ENCODE measurements at regions not wholly inside any gene's neighbourhood (a gene's known extent, or its start where the extent isn't known, plus 50 kb on each side); places are given as distances from the start of the nearest gene placed in this dataset.

GRCh38 chr3:194925614-194926013, 239.9 kb downstream of the FAM43A start:
- no peak for DNase-seq (ENCODE audit: low read depth)

- DNase-seq (ENCODE audit: low read depth), result no peak
Measured at GRCh38 chr3:194928227-194928626, 242.5 kb downstream of the FAM43A start.

- no peak for DNase-seq (ENCODE audit: low read depth)
Measured at GRCh38 chr3:194928831-194929577, 243.3 kb downstream of the FAM43A start.

- no peak for DNase-seq (ENCODE audit: low read depth)
Measured at GRCh38 chr3:194929578-194929960, 243.9 kb downstream of the FAM43A start.

GRCh38 chr3:194930377-194931204, 244.9 kb downstream of the FAM43A start:
- no peak for DNase-seq (ENCODE audit: low read depth)

GRCh38 chr3:194931347-194931746, 245.7 kb downstream of the FAM43A start:
- DNase-seq (ENCODE audit: low read depth), result no peak

GRCh38 chr3:194931865-194932264, 246.2 kb downstream of the FAM43A start:
- no peak for DNase-seq (ENCODE audit: low read depth)

- no peak for DNase-seq (ENCODE audit: low read depth)
Measured at GRCh38 chr3:194933465-194933864, 247.8 kb downstream of the FAM43A start.

GRCh38 chr3:194935061-194935460, 249.4 kb downstream of the FAM43A start:
- DNase-seq (ENCODE audit: low read depth), result no peak

GRCh38 chr3:194935632-194936470, 250.2 kb downstream of the FAM43A start:
- no peak for DNase-seq (ENCODE audit: low read depth)

GRCh38 chr3:194936659-194937058, 251.0 kb downstream of the FAM43A start:
- DNase-seq (ENCODE audit: low read depth), result no peak

GRCh38 chr3:194937144-194937543, 251.5 kb downstream of the FAM43A start:
- no peak for DNase-seq (ENCODE audit: low read depth)

GRCh38 chr3:194937882-194938321, 252.2 kb downstream of the FAM43A start:
- DNase-seq (ENCODE audit: low read depth), result no peak

GRCh38 chr3:194938845-194939531, 253.3 kb downstream of the FAM43A start:
- no peak for DNase-seq (ENCODE audit: low read depth)

- no peak for DNase-seq (ENCODE audit: low read depth)
Measured at GRCh38 chr3:194939532-194939909, 253.8 kb downstream of the FAM43A start.

GRCh38 chr3:194939949-194940770, 254.5 kb downstream of the FAM43A start:
- DNase-seq (ENCODE audit: low read depth), result no peak

GRCh38 chr3:194941360-194941955, 255.8 kb downstream of the FAM43A start:
- no peak for DNase-seq (ENCODE audit: low read depth)

- DNase-seq (ENCODE audit: low read depth), result no peak
Measured at GRCh38 chr3:194941956-194942511, 256.4 kb downstream of the FAM43A start.

GRCh38 chr3:194944526-194944925, 258.8 kb downstream of the FAM43A start:
- no peak for DNase-seq (ENCODE audit: low read depth)

GRCh38 chr3:194945508-194945907, 259.8 kb downstream of the FAM43A start:
- DNase-seq (ENCODE audit: low read depth), result no peak
